ENCODE measurements at regions not wholly inside any gene's neighbourhood (a gene's known extent, or its start where the extent isn't known, plus 50 kb on each side); places are given as distances from the start of the nearest gene placed in this dataset.

DNA sequence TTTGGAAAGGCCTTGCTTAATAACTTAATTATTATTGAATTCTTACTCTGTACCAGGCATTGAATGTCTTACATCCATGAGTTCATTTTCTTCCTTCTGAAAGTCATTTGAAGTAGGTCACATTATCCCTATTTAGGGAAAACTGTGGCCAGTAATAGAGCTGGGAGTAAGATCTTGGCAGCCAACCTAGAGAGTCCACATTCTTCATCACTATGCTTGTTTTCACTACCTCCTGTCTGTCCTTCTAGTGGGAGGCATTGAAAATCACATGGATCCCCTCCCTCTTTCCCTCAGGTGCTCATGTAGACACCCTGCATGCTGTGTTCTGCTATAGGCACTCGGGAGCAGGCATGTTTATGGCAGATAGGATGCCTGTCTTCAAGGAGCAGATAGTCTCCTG lies 154.9 kb downstream of the EBLN2 start:
- no peak overlapping the region for H3K27ac ChIP-seq (ENCODE audit: low read length)

GRCh38 chr3:73222126-73222525 lies 160.7 kb downstream of the EBLN2 start:
- in situ Hi-C loops (cut with HindIII; ENCODE audit: low pct_unique_long_range_greater_than_20kb, low sequenced_read_pairs) (no loop called here), intact Hi-C loops (cut with micrococcal nuclease; ENCODE audit: unreplicated experiment) (no loop called here)
- CTCF ChIA-PET = no interaction called here
- BruUV-seq (replicated peaks) = no TSS peak
- Histone ChIP-seq H3K4me3 (ENCODE audit: low read depth in 2 of 2, low read length in 2 of 2) (no peak overlapping the region), H3K4me1 (ENCODE audit: control insufficient read depth, insufficient read depth, low read length) (no peaks in the 10 kb centered on the region), H3K36me3 (ENCODE audit: control insufficient read depth, insufficient read depth, low read length) (no peaks in the 10 kb centered on the region), H3K27ac (ENCODE audit: low read length) (no peak overlapping the region), H3K9me3 (ENCODE audit: control insufficient read depth, insufficient read depth, low read depth, low read length) (no peaks in the 10 kb centered on the region), H3K27me3 (ENCODE audit: control insufficient read depth, insufficient read depth, low read length) (no peaks in the 10 kb centered on the region; the same call in 1 of the 2 replicates)
- no peak for TF ChIP-seq REST (IDR thresholded peaks at IDR 0.05; ENCODE audit: insufficient read depth in 1 of 2, low read depth in 2 of 2, low read length in 1 of 2)
- ATAC-seq = no peak
- POLR2A ChIA-PET = no interaction called here
- no peak for DNase-seq (ENCODE audit: low read depth, low spot score)

More for the DNA sequence above, 154.9 kb downstream of the EBLN2 start:
- intact Hi-C loops (cut with micrococcal nuclease; ENCODE audit: unreplicated experiment) (no loop called here), in situ Hi-C loops (cut with HindIII; ENCODE audit: low pct_unique_long_range_greater_than_20kb, low sequenced_read_pairs) (no loop called here)
- Histone ChIP-seq H3K4me1 (ENCODE audit: control insufficient read depth, insufficient read depth, low read length) (no peaks in the 10 kb centered on the region), H3K4me3 (ENCODE audit: low read depth in 2 of 2, low read length in 2 of 2) (no peak overlapping the region), H3K9me3 (ENCODE audit: control insufficient read depth, insufficient read depth, low read depth, low read length) (no peaks in the 10 kb centered on the region), H3K27me3 (ENCODE audit: control insufficient read depth, insufficient read depth, low read length) (no peaks in the 10 kb centered on the region), H3K36me3 (ENCODE audit: control insufficient read depth, insufficient read depth, low read length) (no peaks in the 10 kb centered on the region)
- no peak for DNase-seq (ENCODE audit: low read depth, low spot score)
- POLR2A ChIA-PET = no interaction called here
- no TSS peak for BruUV-seq (replicated peaks)
- no peak for ATAC-seq
- TF ChIP-seq CTCF (IDR thresholded peaks at IDR 0.05) (no peak), REST (IDR thresholded peaks at IDR 0.05; ENCODE audit: insufficient read depth in 1 of 2, low read depth in 2 of 2, low read length in 1 of 2) (no peak), SIN3A (IDR thresholded peaks at IDR 0.05; ENCODE audit: borderline replicate concordance, insufficient read depth, low read depth, low read length) (no peak), TCF7L2 (IDR thresholded peaks at IDR 0.05; ENCODE audit: low read depth, low read length) (no peak), POLR2AphosphoS5 (IDR thresholded peaks at IDR 0.05; ENCODE audit: low read depth, low read length) (no peak)
- CTCF ChIA-PET = no interaction called here

Data from Panc1 (cell line).